Loucy (cell line): ENCODE measurements at regions not wholly inside any gene's neighbourhood (a gene's known extent, or its start where the extent isn't known, plus 50 kb on each side); places are given as distances from the start of the nearest gene placed in this dataset.

Experiments
- H2AFZ ChIP-seq: fragments of 200-600 bp; sonication (generic); 2 replicates; pipeline ENCODE4 v1.6.0; 2016; ENCODE audit warnings: antibody characterized with exemption, mild to moderate bottlenecking, low read length, moderate library complexity
- H3F3A ChIP-seq: fragments of 200-600 bp; 2 replicates; pipeline ENCODE4 v1.6.0; 2016; ENCODE audit warnings: antibody characterized with exemption, low read depth, mild to moderate bottlenecking
- H3K27me3 ChIP-seq: fragments of 200-600 bp; sonication (generic); 2 replicates; pipeline ENCODE4 v1.6.1; 2014; ENCODE audit warnings: low read length, mild to moderate bottlenecking; ENCODE audit not compliant: insufficient read depth, poor library complexity, severe bottlenecking
- H3K36me3 ChIP-seq: fragments of 200-600 bp; sonication (generic); 2 replicates; pipeline ENCODE4 v1.6.1; 2016; ENCODE audit warnings: low read length; ENCODE audit not compliant: insufficient read depth
- H3K4me1 ChIP-seq: fragments of 200-600 bp; sonication (generic); 2 replicates; pipeline ENCODE4 v1.5.1; 2014; ENCODE audit warnings: low read length, mild to moderate bottlenecking; ENCODE audit not compliant: insufficient read depth, poor library complexity, severe bottlenecking
- H3K4me2 ChIP-seq: fragments of 200-600 bp; sonication (generic); 2 replicates; pipeline ENCODE4 v1.6.0; 2014; ENCODE audit warnings: antibody characterized with exemption, low read length, low read depth, mild to moderate bottlenecking; ENCODE audit not compliant: poor library complexity, severe bottlenecking
- H3K4me3 ChIP-seq: fragments of 200-600 bp; sonication (generic); 2 replicates; pipeline ENCODE4 v1.5.1; 2014; ENCODE audit warnings: low read length, mild to moderate bottlenecking, mixed read lengths; ENCODE audit not compliant: poor library complexity, severe bottlenecking
- H3K79me2 ChIP-seq: fragments of 200-600 bp; sonication (generic); 2 replicates; pipeline ENCODE4 v1.6.1; 2014; ENCODE audit warnings: low read length; ENCODE audit not compliant: insufficient read depth
- H3K9ac ChIP-seq: fragments of 200-600 bp; sonication (generic); 2 replicates; pipeline ENCODE4 v1.6.0; 2014; ENCODE audit warnings: mild to moderate bottlenecking, low read depth, low read length, moderate library complexity; ENCODE audit not compliant: poor library complexity, severe bottlenecking
- H3K9me2 ChIP-seq: fragments of 200-600 bp; sonication (generic); replicated peaks from 2 replicates; pipeline ENCODE4 v1.6.1; 2016; ENCODE audit warnings: low read depth, low read length, mixed read lengths
- H3K9me3 ChIP-seq: fragments of 200-600 bp; sonication (generic); 2 replicates; pipeline ENCODE4 v1.6.1; 2014; ENCODE audit warnings: mild to moderate bottlenecking, antibody characterized with exemption, low read length, low read depth; ENCODE audit not compliant: insufficient read depth
- H4K20me1 ChIP-seq: fragments of 200-600 bp; sonication (generic); 2 replicates; pipeline ENCODE4 v1.6.0; 2014; ENCODE audit warnings: antibody characterized with exemption, low read length, mild to moderate bottlenecking; ENCODE audit not compliant: insufficient read depth, poor library complexity, severe bottlenecking
- CTCF ChIP-seq: fragments of 200-600 bp; sonication (generic); conservative IDR thresholded peaks from 2 replicates; pipeline ENCODE4 v1.5.1; 2014; ENCODE audit warnings: mild to moderate bottlenecking, antibody characterized with exemption, low read length
- EZH2phosphoT487 ChIP-seq: fragments of 200-600 bp; IDR thresholded peaks from 2 replicates; pipeline ENCODE4 v1.6.1; 2018; ENCODE audit warnings: antibody characterized with exemption, mild to moderate bottlenecking, moderate library complexity, borderline replicate concordance

GRCh38 chr4:20506827-20507226 is 193.4 kb upstream of the PACRGL start:
- H3K9ac ChIP-seq: no peak overlapping the region
- no peaks in the 10 kb centered on the region for H3K9me2 ChIP-seq
- no peak overlapping the region for H3K4me3 ChIP-seq
- H3K4me2 ChIP-seq: no peak overlapping the region
- no peaks in the 10 kb centered on the region for H3K27me3 ChIP-seq
- no peak overlapping the region for H2AFZ ChIP-seq
- no peaks in the 10 kb centered on the region for H3K9me3 ChIP-seq
- H3K36me3 ChIP-seq: no peaks in the 10 kb centered on the region
- TF ChIP-seq EZH2phosphoT487: no peak
- no peak for TF ChIP-seq CTCF
- H3K79me2 ChIP-seq: no peaks in the 10 kb centered on the region
- H3K4me1 ChIP-seq: no peaks in the 10 kb centered on the region
- H4K20me1 ChIP-seq: no peaks in the 10 kb centered on the region
- H3F3A ChIP-seq: no peaks in the 10 kb centered on the region

- TF ChIP-seq EZH2phosphoT487 (no peak), CTCF (no peak)
- no peaks in the 10 kb centered on the region for H3K9me3 ChIP-seq
Measured at GRCh38 chr4:20509315-20509714, 190.9 kb upstream of the PACRGL start.

GRCh38 chr4:20512033-20512792 is 188.0 kb upstream of the PACRGL start:
- H3K4me2 ChIP-seq: no peak overlapping the region
- no peaks in the 10 kb centered on the region for H3K9me2 ChIP-seq
- H2AFZ ChIP-seq: no peak overlapping the region
- H3K9me3 ChIP-seq: no peaks in the 10 kb centered on the region
- no peaks in the 10 kb centered on the region for H3K36me3 ChIP-seq
- no peak overlapping the region for H3K9ac ChIP-seq
- H3K79me2 ChIP-seq: no peaks in the 10 kb centered on the region
- no peaks in the 10 kb centered on the region for H3K27me3 ChIP-seq
- H4K20me1 ChIP-seq: no peaks in the 10 kb centered on the region
- H3K4me1 ChIP-seq: no peaks in the 10 kb centered on the region
- H3F3A ChIP-seq: no peaks in the 10 kb centered on the region
- no peak overlapping the region for H3K4me3 ChIP-seq
- TF ChIP-seq EZH2phosphoT487: no peak

More at GRCh38 chr4:20509315-20509714, 190.9 kb upstream of the PACRGL start:
- Histone ChIP-seq H3K4me2 (no peak overlapping the region), H3K79me2 (no peaks in the 10 kb centered on the region), H2AFZ (no peak overlapping the region), H3F3A (no peaks in the 10 kb centered on the region), H3K36me3 (no peaks in the 10 kb centered on the region), H3K4me3 (no peak overlapping the region), H3K9ac (no peak overlapping the region), H4K20me1 (no peaks in the 10 kb centered on the region), H3K4me1 (no peaks in the 10 kb centered on the region), H3K9me2 (no peaks in the 10 kb centered on the region), H3K27me3 (no peaks in the 10 kb centered on the region)

GRCh38 chr4:20512985-20513384 is 187.3 kb upstream of the PACRGL start:
- Histone ChIP-seq H3K9me2 (no peaks in the 10 kb centered on the region), H3K4me2 (no peak overlapping the region), H3K4me3 (no peak overlapping the region), H3F3A (no peaks in the 10 kb centered on the region), H2AFZ (no peak overlapping the region), H3K36me3 (no peaks in the 10 kb centered on the region), H4K20me1 (no peaks in the 10 kb centered on the region), H3K9ac (no peak overlapping the region), H3K9me3 (no peaks in the 10 kb centered on the region), H3K4me1 (no peaks in the 10 kb centered on the region), H3K27me3 (no peaks in the 10 kb centered on the region), H3K79me2 (no peaks in the 10 kb centered on the region)
- TF ChIP-seq CTCF: no peak
- TF ChIP-seq EZH2phosphoT487: no peak
